Activated CD4-positive, alpha-beta T cell treated with anti-CD3 and anti-CD28 coated beads, Interleukin-2, amount 50 U/mL, for 48 hours (primary cell): ENCODE measurements at regions not wholly inside any gene's neighbourhood (a gene's known extent, or its start where the extent isn't known, plus 50 kb on each side); places are given as distances from the start of the nearest gene placed in this dataset.
A peak's percentile ranks its signal among the peaks of the same experiment; 100 is the strongest.
"Not testable (repeated sequence)": the region's sequence is repeated elsewhere in the genome, so short reads cannot be mapped to it uniquely, and the experiment has no call there.

ENCODE experiments used
- DNase-seq, 2 experiments: peaks; one replicate each; pipeline ENCODE4 v3.0.0-alpha.2; 2020

DNA sequence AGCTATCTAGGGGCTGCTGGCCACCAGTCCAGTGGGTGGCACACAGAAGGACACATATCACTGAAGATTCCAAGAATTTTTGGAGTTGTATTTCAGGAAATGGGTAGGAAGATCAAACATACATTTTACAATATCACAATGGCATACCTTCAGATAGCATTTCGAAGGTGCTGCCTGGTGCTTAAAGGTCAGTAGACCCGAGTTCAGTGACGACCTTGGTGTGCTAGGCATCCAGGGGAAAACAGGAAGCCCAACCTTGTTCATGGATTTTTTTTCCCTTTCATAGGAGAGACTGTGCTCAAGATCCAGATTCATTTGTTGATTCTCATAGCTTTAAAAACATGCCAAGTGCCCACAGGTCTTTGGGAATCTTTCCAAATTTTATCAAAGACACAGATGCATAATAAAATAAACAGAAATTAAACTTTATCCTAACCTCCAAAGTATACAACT, 51.0 kb upstream of the RCBTB2 start:
- no peak for DNase-seq

DNA sequence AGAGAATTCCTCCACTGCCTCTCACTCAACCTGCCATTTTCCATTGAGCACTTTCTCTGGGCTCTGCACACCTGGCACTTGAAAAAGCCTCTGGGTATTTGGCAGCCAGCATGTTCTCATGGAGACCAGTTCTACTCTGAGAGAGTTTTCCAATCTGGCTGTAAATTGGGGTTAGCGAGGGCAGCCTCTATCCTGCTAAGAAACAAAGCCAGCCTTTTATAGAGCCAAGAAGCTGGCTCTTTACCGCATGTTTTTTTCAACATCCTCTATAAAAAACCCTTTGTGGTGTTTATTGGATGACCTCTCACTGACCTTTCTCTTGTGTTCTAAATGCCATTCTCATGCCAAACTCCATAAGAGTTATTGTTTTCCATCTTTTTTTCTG, 52.6 kb upstream of the RCBTB2 start:
- no peak for DNase-seq

DNA sequence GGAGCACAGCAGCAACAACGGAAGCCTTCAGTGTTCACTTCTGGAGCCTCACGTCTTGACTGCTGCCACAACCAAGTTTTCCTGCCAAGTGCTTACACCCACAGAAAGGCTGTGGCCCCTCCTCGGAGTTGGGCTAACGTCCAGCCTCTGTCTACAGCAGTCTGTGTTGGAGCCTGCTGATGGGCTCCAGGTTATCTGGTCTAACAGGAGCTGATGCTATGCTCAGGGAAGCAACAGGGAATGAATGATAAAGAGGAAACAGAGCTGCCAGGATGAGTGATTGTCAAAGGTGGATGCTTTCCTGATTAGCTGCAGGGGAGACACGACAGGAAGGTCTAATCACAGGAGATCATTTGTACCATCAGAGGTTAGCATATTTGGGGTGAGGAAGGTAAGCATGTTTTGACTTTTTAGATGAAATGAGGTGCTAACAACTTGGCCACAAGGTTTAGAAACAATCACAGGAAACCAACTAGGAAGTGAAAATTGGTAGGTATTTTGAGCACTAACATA, 53.8 kb upstream of the RCBTB2 start:
- no peak for DNase-seq

DNA sequence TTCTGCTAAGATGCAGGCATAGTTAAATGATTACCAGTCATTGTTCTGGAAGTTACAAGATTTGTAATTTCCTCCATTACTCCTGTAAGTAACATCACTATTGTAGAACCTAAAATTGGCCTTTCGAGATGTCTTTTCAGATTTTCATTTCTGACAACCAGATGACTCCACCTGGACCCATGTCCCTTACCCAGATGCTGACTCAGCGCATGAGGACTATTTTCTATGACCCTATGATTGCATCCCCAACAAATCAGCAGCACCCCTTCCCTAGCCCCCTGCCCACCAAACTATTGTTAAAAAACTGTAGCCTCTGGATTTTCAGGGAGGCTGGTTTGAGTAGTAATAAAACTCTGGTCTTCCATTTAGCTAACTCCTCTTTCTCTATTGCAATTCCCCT, 55.2 kb upstream of the RCBTB2 start:
- no peak for DNase-seq

DNA sequence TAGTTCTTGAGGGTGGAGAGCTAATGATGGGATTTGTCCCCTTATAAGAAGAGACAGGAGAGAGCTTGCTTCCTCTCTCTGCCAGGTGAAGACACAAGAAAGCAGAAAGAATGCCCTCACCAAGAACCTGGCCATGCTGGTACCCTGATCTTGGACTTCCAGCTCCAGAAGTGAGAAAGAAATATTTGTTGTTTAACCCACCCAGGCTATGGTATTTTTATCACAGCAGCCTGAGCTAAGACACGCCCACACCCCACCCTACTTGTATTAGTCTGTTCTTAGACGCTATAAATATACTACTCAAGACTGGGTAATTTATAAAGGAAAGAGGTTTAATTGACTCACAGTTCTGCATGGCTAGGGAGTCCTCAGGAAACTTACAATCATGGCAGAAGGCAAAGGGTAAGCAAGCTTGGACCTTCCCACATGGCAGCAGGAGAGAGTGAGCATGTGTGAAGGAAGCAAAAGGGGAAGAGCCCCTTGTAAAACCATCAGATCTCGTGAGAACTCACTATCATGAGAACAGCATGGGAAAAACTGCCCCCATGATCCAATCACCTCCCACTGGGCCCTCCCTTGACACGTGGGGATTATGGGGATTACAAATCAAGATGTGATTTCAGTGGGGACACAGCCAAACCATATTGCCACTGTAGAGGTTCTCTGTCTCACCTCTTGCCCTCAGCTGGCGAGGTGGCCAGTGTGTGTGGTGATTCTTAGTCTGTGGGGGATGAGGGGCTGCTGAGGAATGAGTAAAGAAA, 57.4 kb upstream of the RCBTB2 start:
- no peak for DNase-seq

- DNase-seq, result not testable (repeated sequence)
These were observed 58.4 kb upstream of the RCBTB2 start for GRCh38 chr13:48591124-48591872.

GRCh38 chr13:48591889-48592687, 59.2 kb upstream of the RCBTB2 start:
- no peak for DNase-seq

DNA sequence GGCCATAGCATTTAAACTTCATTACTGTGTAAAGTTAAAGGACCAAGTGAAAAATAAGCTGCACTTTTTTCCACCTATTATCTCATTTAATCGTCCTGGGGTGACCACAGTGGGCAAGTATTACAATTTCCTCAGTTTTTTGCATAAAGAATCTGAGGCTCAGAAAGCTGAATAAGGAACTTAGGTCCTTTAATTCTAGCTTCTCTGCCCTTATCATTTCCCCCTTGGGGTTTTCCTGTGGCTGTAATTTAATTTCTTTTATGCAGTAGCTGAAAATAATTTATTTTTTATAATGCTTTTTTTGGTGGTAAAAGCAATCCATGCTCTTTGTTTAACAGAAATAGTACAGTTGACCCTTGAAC, 59.8 kb upstream of the RCBTB2 start:
- no peak for DNase-seq

GRCh38 chr13:48593536-48593935, 60.2 kb upstream of the CYSLTR2 start:
- DNase-seq, result no peak

DNA sequence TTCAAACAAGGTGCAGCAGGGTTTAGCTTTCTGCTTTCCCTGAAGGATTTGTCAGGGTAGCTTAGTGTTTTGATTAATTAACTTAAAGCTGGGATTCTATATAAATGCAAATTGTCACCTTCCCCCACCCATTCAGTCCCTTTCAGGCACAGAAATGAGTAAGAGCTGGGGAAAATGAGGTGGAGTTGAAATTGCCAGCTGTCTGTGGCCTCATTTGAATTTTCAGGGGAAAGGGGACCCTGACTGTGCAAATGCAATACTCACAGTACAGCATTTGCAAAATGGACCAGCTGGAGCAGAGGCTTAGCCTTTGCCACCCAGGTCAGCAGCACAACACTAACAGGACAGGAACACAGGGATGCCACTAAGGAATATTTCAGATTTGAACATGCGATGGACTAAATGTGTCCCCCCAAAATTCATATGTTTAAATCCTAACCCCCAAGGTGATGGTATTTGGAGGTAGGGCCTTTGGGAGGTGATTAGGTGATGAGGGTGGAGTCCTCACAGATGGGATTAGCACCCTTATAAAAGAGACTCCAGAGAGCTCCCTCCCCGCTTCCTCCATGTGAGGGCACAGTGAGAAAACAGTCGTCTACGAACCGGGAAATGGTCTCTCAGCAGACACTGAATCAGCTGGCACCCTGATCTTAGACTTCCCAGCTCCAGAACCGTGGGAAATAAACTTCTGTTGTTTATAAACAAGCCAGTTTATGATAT, 59.5 kb upstream of the CYSLTR2 start:
- DNase-seq, result no peak

DNA sequence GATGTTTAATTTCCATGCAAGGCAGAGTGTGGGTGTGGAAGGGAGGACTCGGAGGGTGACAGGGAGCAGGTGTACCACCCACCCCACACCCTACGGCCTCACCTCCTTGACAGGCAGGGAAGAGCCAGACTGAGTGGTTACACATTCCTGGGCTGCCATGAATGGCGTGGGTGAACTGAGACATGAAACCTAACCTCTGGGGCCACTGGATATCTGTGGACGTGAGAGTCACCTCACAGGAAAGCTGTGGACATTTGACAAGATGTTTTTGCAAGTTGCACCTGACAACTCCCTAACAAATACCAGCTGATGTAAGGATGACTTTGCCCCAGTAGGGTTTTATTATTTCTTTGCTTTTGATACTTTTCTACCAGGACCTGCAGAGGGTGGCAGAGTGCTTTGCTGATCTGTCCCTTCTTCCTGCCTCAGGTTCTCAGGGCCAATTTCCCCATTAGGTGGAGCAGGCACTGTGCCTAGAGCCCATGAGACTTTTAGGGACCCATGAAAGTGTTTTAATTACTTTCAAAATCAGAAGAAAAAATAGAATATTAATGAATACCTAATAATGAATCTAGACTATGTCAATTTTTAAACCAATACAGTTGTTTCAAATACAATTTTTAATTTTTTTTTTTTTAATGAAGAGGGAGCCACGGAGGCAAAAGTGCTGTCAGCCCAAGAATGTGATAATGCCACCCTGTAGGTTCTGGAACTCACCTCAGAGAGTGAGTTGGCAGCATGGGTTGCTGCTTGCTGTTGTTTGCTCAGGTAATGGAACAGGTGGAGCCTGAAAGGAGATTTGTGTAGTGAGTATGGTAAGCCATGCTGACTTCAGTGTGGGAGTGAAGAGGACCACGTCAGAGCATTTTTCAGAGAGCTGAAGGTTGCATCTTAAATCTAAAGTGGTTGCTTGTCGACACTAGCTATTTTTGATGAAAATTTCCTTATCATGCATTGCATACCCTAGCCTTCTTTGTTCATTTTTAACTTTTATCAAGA, 58.0 kb upstream of the CYSLTR2 start:
- DNase-seq, result peak; percentile 41 to 55

GRCh38 chr13:48600374-48601364, 53.1 kb upstream of the CYSLTR2 start:
- no peak for DNase-seq

GRCh38 chr13:48602296-48603016, 51.3 kb upstream of the CYSLTR2 start:
- no peak for DNase-seq

GRCh38 chr13:48603375-48603774, 50.4 kb upstream of the CYSLTR2 start:
- no peak for DNase-seq
